ENCODE measurements at regions not wholly inside any gene's neighbourhood (a gene's known extent, or its start where the extent isn't known, plus 50 kb on each side); places are given as distances from the start of the nearest gene placed in this dataset.

DNA sequence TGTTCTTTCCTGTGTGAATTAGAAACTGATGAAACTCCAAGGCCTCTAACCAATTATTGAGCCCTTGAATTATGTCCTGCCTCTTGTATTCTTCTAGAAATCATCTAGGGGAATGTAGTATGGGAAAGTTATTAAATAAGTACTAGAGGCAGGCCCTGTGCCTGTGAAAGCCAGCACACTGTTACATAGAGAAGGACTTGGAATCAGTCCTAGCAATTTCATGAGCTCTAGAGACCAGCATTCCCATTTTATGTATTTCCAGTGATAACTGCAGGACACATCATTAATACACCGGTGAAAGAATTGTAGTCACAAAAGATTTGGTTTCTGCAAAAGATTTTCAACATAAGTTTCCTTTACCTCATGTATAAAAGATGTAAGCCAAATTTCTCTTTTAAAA lies 168.5 kb upstream of the VLDLR start:
- no peak for DNase-seq (ENCODE audit: low read depth)

DNA sequence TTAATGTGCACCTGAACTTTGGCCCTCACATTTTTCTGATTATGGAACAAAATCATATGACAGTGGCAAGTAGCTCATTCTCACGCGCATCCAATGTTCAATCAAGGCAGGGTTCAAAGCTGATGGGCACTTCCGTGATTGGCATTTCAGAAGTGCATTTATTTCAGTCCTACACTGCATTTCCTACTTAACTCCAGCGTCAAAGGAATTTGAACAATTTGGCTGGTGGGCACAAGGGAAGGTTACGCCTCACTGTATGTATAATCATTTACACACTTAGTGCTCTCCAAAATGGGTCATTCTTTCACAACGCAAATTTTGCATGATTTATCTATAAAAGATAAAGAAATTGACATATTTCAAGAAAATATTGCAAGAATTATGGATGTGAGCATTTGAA lies 167.9 kb upstream of the VLDLR start:
- DNase-seq (ENCODE audit: low read depth) = no peak

DNA sequence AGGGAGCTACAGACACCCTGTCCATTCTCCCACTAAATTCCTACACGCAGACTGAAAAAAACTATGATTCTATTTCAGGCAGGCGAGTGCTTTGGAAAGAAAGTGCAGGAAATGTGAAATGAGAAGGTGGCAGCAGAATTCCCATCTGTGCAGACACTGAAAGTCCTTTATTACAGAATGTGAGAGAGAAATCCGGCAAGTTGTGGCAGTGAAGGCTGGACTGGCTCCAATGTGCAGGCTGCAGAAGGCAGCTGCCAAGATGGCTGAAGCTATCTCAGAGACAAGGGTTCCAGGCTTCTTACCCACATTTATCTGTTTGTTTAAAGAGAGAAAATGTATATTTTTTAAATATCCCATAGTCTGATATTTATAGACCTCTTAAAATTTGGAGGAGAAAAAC lies 161.8 kb upstream of the VLDLR start:
- DNase-seq (ENCODE audit: low read depth) = no peak

DNA sequence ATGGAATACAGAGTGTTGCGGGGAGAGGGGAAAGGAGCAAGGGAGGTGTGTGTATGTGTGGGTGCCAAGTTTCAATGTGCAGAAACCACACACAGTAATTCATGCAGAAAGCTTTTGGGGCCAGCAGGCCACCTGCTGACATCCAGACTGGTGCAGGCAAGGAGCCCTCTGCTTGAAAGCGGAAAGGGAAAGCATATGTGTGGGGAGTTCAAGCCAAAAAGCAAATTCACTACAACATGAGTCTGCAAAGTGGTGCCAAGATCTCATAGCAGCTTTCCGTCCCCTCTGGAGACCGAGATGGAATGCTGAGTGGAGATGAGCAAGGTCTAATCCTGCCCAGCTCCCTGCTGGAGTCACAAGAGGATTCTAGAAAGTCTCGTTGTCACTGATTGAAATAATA lies 159.7 kb upstream of the VLDLR start:
- DNase-seq (ENCODE audit: low read depth) = no peak

DNA sequence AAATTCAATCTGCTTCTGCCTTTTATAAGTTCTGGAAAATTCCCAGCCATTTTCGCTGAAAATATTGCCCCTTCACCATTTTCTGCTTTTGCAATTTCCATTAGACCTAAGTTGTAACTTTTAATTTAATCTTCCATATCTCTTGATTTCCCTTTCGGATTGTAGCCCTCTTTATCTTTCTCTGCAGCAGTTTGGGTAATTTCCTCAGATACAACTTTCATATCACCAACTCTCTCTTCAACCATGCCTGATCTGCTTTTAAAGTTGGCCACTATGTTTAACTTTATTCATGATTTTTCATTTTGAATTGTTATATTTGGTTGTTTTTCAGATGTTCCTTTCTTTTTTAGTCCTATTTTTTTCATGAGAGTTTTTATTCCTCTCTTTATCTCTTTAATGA lies 157.0 kb upstream of the VLDLR start:
- DNase-seq (ENCODE audit: low read depth) = no peak

DNA sequence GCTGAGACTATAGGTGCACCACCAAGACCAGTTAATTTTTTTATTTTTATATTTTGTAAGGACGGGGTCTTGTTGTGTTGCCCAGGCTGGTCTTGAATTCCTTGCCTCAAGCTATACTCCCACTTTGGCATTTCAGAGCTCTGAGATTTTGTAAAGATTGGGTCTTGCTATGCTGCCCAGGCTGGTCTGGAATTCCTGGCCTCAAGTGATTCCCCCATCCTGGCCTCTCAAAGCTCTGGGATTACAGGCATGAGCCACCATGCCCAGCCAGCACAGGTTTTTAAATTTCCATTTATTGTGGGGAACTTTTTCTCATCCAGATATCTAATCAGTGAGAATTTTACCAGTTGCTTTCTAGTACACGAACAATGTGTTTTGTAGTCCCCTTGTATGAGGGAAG lies 156.1 kb upstream of the VLDLR start:
- no peak for DNase-seq (ENCODE audit: low read depth)

DNA sequence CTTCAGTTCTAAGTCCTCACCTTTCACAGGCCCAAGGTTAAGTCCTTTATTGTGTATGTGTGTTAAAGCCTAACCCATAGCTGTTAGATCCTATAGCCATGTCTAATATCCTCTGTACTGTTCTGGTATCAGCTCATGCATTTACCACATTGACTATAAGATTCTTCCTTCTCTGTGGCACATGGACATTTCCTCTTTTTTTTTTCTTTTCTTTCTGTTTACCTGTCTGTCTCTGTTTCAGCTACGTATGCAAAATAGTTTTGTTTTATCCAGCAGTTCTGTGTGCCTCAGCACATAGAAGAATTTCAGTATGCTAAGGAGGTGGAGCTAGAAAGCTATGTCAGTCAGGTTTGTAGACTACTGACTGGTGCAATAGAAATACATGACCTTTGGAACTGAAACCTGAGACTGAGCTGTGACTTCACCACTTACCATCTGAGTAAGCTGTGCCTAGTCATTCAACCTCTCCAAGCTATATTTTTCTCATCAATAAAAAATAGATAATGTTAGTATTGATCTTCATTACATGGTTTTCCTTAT lies 155.6 kb upstream of the VLDLR start:
- no peak for DNase-seq (ENCODE audit: low read depth)

DNA sequence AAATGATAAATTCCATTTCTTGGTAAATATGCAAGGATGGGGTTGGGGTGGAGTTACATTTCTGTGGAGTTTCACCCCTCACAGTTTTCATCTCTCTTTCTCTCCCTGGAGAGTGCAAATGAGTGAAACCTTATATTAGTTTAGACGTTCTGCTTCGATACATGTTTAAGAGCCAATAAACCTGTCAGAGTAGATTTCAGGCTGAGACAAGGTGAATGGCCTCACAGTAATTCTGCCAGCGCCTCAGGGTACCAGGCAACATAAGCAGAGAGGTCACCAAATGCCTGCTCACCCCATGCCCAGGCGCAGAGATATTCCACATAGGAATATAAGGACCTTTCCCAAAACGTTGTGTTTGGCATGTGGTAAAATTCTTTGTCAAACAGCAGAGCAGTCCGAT lies 154.9 kb upstream of the VLDLR start:
- DNase-seq (ENCODE audit: low read depth) = no peak

DNA sequence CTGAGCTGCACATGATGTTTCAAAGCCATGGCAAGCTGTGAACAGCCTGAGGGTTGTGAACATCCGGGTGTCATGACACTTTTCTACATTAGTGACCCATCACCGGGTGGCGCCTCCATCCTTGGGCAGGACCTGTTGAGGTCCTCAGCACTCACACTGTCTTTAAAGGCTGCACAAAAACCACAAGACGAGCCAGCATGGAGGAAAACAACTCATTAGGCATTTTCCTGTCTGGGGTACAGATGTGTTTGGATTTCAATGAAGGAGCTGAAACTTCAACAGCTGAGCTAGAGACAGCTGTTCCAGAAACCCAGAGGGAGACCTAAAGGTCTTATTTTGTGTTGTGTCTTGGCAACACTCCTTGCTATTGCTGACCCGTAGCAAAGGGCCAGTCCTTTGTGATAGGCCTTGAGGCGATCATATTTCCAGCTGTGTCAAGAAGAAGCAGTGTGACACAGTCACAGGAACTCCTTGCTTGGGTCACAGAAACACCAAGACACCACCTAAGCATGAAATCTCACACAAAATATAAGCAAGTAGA lies 151.8 kb upstream of the VLDLR start:
- no peak for DNase-seq (ENCODE audit: low read depth)

DNA sequence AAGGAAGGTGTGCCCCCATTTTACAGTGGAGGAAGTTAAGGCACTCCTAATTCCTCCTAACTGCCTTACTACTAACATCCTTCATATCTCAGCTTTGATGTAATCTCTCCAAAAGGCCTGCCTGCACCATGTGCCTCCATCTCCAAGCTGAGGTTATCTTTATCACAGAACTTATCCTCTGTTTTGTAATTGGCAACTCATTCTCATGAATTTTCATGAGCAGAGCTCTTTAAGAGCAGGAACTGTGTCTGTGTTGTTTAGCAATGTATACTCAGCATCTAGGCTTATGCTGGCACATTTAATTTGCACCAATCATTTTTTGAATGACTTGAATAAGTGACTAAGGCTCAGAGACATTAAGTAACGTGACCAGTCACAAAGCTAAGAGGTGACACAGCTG lies 147.9 kb upstream of the VLDLR start:
- DNase-seq (ENCODE audit: low read depth) = no peak

DNA sequence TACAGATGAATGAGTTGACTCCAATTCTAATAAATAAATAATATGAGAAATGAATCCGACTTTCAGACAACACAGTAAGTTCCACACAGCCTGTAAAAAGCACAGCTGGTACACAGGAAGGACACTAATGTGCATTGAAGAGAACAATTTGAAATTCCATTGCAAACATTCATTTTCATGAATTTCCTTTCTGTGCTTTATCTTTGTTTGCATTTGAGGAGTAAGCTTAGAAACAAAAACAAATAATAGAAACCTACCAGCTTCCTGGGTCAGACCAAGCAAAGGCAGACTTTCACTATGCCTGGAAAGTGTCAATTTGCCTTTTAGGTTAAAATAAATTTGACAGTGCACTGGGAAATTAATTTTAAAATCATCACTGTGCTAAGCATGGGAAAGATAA lies 143.8 kb upstream of the VLDLR start:
- DNase-seq (ENCODE audit: low read depth) = no peak

DNA sequence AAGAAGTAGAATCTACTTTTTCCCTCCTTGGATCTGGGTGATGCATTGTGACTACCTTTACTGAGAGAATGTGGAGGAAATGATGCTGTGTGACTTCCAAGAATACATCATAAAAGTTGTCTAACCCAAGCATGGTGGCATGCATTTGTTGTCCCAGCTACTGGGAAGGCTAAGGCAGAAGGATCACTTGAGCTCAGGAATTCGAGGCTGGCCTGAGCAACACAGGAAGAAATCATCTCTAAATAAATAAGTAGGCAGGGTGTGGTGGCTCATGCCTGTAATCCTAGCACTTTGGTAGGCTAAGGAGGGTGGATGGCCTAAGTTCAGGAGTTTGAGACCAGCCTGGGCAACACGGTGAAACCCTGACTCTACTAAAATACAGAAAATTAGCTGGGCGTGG lies 143.2 kb upstream of the VLDLR start:
- DNase-seq (ENCODE audit: low read depth) = no peak

DNA sequence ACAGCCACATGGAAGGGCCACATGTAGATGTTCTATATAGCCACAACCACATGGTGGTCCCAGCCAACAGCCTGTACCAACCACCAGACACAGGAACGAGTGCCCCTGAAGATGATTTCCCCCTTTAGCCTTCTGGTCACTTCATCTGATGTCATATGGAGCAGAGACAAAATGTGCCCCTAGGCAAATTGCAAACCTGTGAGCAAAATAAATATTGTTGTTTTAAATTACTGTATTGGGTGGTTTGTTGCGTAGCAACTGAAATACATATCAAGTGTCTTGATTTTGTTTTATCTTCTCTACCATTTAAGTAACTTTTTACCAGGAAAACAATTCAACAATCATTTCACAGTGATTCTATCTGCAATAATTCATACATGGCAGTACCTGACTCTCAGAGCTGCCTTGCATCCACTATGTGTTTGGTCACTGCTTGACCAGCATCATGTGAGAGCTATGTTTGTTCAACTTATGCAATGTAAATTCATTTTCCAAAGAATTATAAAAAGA lies 142.5 kb upstream of the VLDLR start:
- no peak for DNase-seq (ENCODE audit: low read depth)

DNA sequence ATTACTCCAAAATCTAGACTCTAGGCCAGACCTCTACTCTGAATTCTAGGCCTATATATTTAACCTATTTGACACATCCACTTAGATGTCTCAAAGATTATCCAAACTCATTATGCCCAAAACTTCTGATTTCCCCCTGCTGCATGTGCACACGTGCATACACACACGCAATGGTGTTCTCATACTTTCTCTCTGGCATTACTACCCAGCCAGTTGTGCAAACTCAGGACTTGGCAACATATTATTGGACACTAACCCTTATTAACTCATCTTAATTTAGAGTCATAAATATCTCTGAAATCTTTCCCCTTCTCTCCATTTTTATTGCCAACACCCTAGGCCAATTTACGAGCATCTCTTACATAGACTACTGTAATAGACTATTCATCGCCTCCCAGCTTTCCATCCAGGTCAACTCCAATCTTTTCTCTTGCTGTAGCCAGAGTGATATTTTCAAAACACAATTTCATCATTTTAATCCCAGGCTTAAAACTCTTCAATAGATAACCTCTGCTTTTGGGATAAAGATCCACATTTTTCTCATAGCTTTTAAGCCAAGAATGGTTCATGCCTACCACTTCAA lies 141.2 kb upstream of the VLDLR start:
- DNase-seq (ENCODE audit: low read depth) = no peak

DNA sequence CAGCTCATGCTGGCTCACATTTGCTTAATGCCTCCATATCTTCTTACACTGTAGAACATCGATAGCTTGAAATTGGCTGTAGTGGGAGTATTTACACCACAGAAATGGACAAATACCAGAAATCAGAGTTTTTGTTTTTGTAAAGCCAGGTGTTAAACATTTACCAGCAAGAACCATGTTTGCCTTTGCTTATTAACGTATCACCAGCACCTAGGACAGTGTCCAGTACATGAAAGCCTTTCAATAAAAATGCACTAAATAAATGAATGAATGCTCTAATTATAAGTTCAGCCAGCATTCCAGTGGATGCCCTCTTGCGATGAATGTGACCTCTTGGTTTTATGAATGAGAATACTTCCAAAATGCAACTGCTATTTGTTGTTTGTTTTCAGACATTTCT lies 140.4 kb upstream of the VLDLR start:
- no peak for DNase-seq (ENCODE audit: low read depth)

DNA sequence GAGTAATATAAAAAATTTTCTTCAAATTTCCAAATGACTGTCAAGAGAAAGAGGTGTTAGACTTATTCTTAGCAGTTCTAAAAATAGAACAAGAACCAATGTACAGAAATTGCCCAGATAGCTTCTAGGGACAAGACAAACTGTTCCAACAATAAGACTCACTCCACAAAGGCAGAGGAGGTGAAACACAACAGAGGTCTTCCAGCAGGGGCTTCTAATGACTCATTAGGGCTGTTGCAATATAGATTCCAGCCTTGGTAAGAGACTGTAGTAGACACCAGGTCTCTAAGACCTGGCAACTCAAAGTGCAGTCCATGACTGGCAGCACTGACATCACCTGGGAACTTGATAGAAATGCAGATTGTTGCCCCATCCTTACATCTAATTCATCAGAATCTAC lies 134.6 kb upstream of the VLDLR start:
- no peak for DNase-seq (ENCODE audit: low read depth)

DNA sequence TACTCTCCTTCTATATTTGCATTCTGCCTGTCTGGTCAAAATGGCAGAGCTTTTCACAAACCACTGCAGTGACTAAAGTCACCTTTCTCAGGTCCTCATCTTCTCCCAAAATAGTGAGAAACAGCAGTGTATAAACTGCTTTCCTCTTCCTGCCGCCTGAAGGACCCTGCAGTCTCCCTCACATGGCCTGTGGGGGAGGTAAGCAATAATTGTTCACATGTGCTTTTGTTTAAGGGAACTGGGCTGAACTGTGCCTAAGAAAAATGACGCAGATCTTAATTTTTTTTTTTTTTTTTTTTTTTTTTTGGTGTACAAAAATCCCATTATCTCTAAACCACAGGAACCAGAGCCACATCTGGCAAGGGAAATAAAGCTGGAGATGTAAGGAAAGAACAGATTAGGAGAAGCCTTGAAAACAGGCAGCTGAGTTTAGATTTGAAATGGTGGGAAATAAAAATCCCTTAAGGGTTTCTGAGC lies 131.7 kb upstream of the VLDLR start:
- no peak for DNase-seq (ENCODE audit: low read depth)

DNA sequence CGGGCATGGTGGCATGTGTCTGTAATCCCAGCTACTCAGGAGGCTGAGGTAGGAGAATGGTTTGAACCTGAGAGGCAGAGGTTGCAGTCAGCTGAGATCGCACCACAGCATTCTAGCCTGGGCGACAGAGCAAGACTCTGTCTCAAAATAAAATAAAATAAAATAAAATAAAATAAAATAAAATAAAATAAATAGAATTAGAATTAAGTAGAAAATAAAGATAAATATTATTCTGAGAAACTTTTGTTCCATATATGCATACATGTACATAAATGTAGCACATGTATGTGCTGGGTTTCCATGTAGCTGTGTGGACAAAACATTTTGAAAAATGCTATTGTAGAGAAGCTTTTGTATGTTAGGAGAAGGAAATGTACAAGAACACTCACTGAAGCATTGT lies 129.4 kb upstream of the VLDLR start:
- no peak for DNase-seq (ENCODE audit: low read depth)

DNA sequence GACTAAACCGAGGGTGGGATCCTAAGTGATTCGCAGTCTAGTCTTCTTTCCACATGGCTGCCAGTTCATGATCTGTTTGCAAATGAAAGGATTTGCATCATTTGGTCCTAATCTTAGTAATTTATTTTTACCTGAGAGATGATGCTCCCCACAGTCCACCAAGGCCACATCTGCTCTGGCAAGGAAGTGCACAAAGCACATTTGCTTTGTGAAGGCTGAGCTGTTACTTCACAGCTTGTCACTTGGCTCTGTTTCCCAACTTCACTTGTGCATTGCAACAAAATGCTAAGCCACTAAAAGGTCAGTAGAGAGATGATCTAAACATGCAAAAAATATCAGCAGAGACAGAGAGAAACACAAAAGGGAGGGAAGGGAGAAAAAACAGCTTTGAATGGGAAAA lies 128.5 kb upstream of the VLDLR start:
- DNase-seq (ENCODE audit: low read depth) = no peak

DNA sequence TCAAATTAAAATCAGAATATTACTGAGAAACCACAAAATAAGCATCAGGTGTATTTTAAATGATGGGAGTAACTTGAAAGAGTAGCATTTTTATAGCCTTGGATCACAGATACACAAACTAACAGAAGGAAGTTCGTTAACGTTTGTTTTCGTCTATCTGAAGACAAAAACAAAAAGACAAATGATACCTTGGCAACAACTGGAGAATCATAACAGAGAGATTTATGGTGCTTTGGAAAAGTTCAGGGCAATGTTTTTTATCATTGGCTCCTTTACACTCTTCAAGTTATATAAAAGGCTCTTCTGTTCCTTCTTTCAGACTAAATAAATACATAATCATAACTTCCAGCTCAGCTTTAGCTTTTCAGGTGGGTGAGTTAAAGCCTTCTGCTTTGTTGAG lies 128.1 kb upstream of the VLDLR start:
- DNase-seq (ENCODE audit: low read depth) = no peak

DNA sequence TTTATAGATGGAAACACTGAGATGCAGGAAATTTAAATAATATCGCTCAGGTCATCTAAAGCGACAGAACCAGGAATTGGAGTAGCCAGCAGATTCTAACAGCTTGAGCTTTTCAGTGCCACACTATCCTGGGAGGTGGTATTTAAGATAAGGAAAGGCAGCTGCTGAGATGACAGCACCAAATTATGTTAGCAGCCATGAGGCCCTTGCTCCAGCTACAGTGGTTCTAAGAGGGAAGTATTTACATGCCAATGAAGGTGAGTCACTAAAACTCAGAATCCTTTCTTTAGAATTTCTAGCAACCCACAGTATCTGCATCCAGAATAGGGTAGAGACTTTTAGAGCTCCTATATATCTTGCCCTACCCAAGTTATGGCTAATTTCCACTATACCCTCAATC lies 127.0 kb upstream of the VLDLR start:
- no peak for DNase-seq (ENCODE audit: low read depth)

DNA sequence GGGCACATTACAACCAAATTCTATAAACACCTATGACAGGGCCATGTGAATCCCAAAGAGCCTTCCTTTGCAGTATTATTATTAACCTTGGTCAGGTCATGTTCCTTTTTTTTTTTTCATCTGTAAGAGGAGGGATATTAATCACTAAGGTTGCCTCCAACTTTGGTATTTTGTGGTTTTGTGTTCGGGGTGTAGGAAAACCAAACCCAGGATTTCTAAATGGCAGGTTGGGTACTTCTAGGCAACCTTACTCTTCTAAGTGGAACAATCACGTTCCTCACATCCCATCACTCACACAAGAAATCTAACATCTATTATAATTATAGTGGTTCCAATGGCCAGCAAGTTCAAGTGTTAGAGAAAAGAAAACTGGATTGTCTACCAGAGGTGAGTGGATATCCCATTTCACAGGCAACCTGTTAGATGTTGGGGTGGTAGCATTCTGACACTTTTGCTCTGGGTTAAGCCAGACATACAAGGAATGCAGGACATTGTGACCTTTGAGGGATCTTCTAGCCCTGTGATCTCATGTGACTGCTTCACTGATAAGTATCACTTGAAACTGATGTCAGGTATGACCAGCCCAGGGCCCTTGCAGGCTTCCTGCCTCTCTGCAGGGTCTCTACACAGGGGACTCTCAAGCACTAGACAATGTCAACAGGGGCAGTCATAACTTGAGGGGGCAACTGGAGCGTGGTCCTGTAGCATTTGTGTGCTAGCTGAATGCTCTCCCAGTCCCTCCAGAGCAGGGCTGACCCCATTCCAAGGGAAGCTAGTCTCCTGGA lies 126.2 kb upstream of the VLDLR start:
- DNase-seq (ENCODE audit: low read depth) = no peak

DNA sequence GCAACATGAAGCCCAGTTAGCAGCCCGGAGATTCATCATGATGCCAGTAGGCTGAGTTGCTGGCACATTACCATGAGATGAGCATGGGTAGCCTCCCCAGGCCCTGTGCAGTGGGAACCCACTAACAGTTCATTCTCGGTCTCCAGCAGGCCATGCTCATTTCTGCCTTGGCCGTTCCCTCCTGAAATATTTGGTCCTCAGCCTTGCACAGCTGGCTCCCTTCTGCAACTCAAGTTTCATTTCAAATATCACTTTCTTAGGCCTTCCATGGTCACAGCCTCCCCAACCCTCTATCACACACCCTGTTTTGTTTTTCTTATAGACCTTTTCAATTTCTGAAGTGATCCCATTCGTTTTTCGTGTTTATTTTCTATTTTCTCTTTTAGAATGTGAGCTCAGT lies 125.4 kb upstream of the VLDLR start:
- DNase-seq (ENCODE audit: low read depth) = no peak
